Loucy (cell line): ENCODE measurements at regions not wholly inside any gene's neighbourhood (a gene's known extent, or its start where the extent isn't known, plus 50 kb on each side); places are given as distances from the start of the nearest gene placed in this dataset.

Experiments
- EZH2phosphoT487 ChIP-seq: fragments of 200-600 bp; IDR thresholded peaks from 2 replicates; pipeline ENCODE4 v1.6.1; 2018; ENCODE audit warnings: antibody characterized with exemption, mild to moderate bottlenecking, moderate library complexity, borderline replicate concordance
- TF ChIP-seq, protein P1 (sequence below): fragments of 200-600 bp; sonication (generic); conservative IDR thresholded peaks from 2 replicates; pipeline ENCODE4 v1.5.1; 2014; ENCODE audit warnings: mild to moderate bottlenecking, antibody characterized with exemption, low read length

DNA sequence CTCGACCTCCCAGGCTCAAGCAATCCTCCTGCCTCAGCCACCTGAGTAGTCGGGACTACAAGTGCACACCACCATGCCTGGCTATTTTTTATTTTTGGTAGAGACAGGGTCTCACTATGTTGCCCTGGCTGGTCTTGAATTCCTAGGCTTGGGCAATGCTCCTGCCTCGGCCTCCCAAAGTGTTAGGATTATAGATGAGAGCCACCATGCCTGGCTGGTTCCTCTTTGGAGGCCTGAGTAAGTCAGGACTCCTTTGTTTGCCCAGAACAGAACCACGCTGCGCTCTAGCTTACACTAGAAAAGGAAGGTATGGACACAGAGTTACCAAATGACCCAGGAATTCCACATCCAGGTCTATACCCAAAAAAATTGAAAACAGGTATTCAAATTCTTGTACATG is 135.9 kb upstream of the SLC1A4 start:
- TF ChIP-seq, protein P1, sequence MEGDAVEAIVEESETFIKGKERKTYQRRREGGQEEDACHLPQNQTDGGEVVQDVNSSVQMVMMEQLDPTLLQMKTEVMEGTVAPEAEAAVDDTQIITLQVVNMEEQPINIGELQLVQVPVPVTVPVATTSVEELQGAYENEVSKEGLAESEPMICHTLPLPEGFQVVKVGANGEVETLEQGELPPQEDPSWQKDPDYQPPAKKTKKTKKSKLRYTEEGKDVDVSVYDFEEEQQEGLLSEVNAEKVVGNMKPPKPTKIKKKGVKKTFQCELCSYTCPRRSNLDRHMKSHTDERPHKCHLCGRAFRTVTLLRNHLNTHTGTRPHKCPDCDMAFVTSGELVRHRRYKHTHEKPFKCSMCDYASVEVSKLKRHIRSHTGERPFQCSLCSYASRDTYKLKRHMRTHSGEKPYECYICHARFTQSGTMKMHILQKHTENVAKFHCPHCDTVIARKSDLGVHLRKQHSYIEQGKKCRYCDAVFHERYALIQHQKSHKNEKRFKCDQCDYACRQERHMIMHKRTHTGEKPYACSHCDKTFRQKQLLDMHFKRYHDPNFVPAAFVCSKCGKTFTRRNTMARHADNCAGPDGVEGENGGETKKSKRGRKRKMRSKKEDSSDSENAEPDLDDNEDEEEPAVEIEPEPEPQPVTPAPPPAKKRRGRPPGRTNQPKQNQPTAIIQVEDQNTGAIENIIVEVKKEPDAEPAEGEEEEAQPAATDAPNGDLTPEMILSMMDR, result no peak
- no peak for TF ChIP-seq EZH2phosphoT487
